ENCODE measurements at regions not wholly inside any gene's neighbourhood (a gene's known extent, or its start where the extent isn't known, plus 50 kb on each side); places are given as distances from the start of the nearest gene placed in this dataset.

DNA sequence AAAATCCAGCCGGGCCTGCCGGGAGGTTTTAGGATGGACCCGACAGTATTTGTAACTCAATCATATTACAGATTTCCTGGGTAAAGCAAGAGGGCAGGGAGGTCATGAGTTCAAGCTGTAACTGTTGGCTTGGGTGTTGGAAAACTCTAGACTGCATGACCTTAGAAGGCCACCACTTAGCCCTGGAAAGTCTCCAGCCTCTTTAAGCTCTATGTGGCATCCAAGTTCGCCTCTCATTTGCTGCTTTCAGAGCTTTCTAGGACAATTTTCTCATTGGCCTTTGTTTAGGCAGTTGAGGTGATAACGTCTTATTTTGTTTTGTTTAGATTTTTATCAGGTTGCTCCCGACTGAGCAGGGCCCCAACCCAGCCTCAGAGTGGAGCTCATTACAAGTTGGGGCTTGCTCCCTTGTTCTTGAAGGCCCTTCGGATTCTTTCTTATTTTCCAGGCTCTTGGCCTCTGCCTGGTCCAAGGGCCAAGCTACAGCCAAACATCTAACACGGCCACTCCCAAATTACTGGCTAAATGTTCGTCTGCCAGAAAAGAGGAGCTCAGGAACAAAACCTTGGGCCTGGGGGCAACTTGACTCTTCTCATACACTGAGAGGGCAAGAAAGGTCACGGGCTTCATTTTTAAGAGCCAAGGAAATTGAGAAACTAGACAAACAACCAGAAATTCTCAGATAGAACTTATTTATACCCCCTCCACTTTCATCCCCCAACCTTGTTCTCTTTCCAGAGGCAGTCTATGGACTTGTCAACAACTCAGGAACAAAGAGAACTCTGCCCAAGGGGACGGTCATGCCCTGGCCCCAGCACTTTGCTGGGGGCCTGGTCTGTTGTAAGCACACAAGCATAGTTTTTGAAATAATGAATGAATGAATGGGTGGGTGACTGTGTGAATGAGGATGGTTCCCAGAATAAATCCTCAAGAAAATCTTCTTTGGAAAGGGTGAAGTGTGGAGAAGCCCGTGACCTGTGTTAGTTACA is 526.9 kb downstream of the BNC2 start:
- no peaks in the 10 kb centered on the region for H3K4me1 ChIP-seq
- no peak for DNase-seq
- Mint-ChIP-seq H3K27me3 (ENCODE audit: insufficient read depth, unreplicated experiment) (no peaks in the 10 kb centered on the region), H3K4me1 (ENCODE audit: low read depth, unreplicated experiment) (no peaks in the 10 kb centered on the region), H3K27ac (ENCODE audit: unreplicated experiment) (no peak overlapping the region), H3K9me3 (ENCODE audit: unreplicated experiment) (peaks cover 3% of the 10 kb centered on the region), H3K36me3 (ENCODE audit: insufficient read depth, unreplicated experiment) (no peaks in the 10 kb centered on the region), H3K4me3 (ENCODE audit: unreplicated experiment) (no peak overlapping the region)
- no peaks in the 10 kb centered on the region for H3K9me3 ChIP-seq
- intact Hi-C loops (cut with micrococcal nuclease; ENCODE audit: unreplicated experiment), result no loop called here
- ChIA-PET CTCF (no interaction called here), POLR2A (no interaction called here)
- BruUV-seq (replicated peaks), result no TSS peak
- H3K27me3 ChIP-seq (replicated peaks; ENCODE audit: control insufficient read depth, insufficient read depth, low read length), result no peaks in the 10 kb centered on the region
- H3K4me3 ChIP-seq (ENCODE audit: low read depth, low read length), result no peak overlapping the region
- H3K36me3 ChIP-seq (ENCODE audit: control insufficient read depth, insufficient read depth, low read length), result no peaks in the 10 kb centered on the region
- TF ChIP-seq, protein P1, sequence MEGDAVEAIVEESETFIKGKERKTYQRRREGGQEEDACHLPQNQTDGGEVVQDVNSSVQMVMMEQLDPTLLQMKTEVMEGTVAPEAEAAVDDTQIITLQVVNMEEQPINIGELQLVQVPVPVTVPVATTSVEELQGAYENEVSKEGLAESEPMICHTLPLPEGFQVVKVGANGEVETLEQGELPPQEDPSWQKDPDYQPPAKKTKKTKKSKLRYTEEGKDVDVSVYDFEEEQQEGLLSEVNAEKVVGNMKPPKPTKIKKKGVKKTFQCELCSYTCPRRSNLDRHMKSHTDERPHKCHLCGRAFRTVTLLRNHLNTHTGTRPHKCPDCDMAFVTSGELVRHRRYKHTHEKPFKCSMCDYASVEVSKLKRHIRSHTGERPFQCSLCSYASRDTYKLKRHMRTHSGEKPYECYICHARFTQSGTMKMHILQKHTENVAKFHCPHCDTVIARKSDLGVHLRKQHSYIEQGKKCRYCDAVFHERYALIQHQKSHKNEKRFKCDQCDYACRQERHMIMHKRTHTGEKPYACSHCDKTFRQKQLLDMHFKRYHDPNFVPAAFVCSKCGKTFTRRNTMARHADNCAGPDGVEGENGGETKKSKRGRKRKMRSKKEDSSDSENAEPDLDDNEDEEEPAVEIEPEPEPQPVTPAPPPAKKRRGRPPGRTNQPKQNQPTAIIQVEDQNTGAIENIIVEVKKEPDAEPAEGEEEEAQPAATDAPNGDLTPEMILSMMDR (IDR thresholded peaks at IDR 0.05; ENCODE audit: insufficient read depth in 1 of 2, low read depth in 1 of 2, low read length in 1 of 2, severe bottlenecking in 1 of 2, unreplicated experiment in 1 of 2), result no peak

DNA sequence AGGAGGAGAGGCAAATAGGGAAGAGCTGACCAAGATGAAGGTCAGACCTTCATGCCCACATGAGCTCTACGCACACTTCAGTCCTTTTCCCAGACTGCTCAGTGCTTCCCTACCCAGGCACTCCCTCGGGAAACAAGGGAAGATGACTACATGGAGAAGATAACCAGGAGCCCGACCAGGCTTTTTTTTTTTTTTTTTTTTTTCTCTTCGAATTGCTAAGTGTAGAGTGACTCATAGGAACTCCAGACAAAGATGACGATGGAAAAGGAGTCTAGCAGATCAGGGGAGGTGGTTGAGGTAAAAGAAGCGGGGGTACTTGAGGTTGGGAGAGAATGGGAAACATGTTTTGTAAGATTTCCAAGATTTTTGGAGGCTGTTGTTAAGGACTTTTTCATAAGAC is 526.1 kb downstream of the BNC2 start:
- POLR2A ChIA-PET, result no interaction called here
- H3K4me3 Mint-ChIP-seq (ENCODE audit: unreplicated experiment), result no peak overlapping the region
- no peaks in the 10 kb centered on the region for H3K9me3 Mint-ChIP-seq (ENCODE audit: unreplicated experiment)
- no TSS peak for BruUV-seq (replicated peaks)
- H3K4me1 Mint-ChIP-seq (ENCODE audit: low read depth, unreplicated experiment), result no peaks in the 10 kb centered on the region
- intact Hi-C loops (cut with micrococcal nuclease; ENCODE audit: unreplicated experiment), result no loop called here
- H3K36me3 Mint-ChIP-seq (ENCODE audit: insufficient read depth, unreplicated experiment), result no peaks in the 10 kb centered on the region
- Histone ChIP-seq H3K9me3 (no peaks in the 10 kb centered on the region), H3K4me1 (no peaks in the 10 kb centered on the region), H3K27me3 (replicated peaks; ENCODE audit: control insufficient read depth, insufficient read depth, low read length) (no peaks in the 10 kb centered on the region), H3K36me3 (ENCODE audit: control insufficient read depth, insufficient read depth, low read length) (no peaks in the 10 kb centered on the region), H3K4me3 (ENCODE audit: low read depth, low read length) (no peak overlapping the region)
- DNase-seq, result no peak
- H3K27ac Mint-ChIP-seq (ENCODE audit: unreplicated experiment), result no peak overlapping the region
- TF ChIP-seq, protein P1 (IDR thresholded peaks at IDR 0.05; ENCODE audit: insufficient read depth in 1 of 2, low read depth in 1 of 2, low read length in 1 of 2, severe bottlenecking in 1 of 2, unreplicated experiment in 1 of 2), result no peak
- H3K27me3 Mint-ChIP-seq (ENCODE audit: insufficient read depth, unreplicated experiment), result no peaks in the 10 kb centered on the region
- CTCF ChIA-PET, result no interaction called here

DNA sequence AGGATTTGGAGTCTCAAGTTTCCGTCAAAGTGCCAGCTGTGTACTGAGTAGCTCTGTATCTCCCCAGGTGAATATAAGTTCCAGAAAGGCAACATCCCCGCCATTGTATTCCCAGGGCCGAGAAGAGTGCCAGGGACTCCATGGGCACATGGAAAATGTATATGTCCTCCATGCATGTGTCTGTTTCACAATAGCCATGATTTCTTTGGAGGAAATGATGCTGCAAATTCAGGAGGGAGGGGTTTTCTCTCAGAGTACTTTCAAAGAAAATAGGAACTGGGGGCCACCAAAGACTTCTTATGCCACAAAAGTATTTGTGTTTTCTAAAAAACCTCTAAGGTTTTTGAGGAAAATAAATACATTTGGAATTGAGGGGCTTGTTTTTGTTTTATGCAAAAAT is 524.6 kb downstream of the BNC2 start:
- H3K4me1 ChIP-seq, result no peaks in the 10 kb centered on the region
- CTCF ChIA-PET, result no interaction called here
- Mint-ChIP-seq H3K36me3 (ENCODE audit: insufficient read depth, unreplicated experiment) (no peaks in the 10 kb centered on the region), H3K4me1 (ENCODE audit: low read depth, unreplicated experiment) (no peaks in the 10 kb centered on the region), H3K4me3 (ENCODE audit: unreplicated experiment) (no peak overlapping the region), H3K27ac (ENCODE audit: unreplicated experiment) (no peak overlapping the region), H3K27me3 (ENCODE audit: insufficient read depth, unreplicated experiment) (peaks cover 2% of the 10 kb centered on the region), H3K9me3 (ENCODE audit: unreplicated experiment) (no peaks in the 10 kb centered on the region)
- POLR2A ChIA-PET, result no interaction called here
- DNase-seq, result no peak
- H3K36me3 ChIP-seq (ENCODE audit: control insufficient read depth, insufficient read depth, low read length), result no peaks in the 10 kb centered on the region
- H3K27me3 ChIP-seq (replicated peaks; ENCODE audit: control insufficient read depth, insufficient read depth, low read length), result no peaks in the 10 kb centered on the region
- intact Hi-C loops (cut with micrococcal nuclease; ENCODE audit: unreplicated experiment), result no loop called here
- TF ChIP-seq, protein P1 (IDR thresholded peaks at IDR 0.05; ENCODE audit: insufficient read depth in 1 of 2, low read depth in 1 of 2, low read length in 1 of 2, severe bottlenecking in 1 of 2, unreplicated experiment in 1 of 2), result no peak
- no peak overlapping the region for H3K4me3 ChIP-seq (ENCODE audit: low read depth, low read length)
- no TSS peak for BruUV-seq (replicated peaks)
- no peaks in the 10 kb centered on the region for H3K9me3 ChIP-seq

Data from Caco-2 (cell line).